ENCODE measurements at regions not wholly inside any gene's neighbourhood (a gene's known extent, or its start where the extent isn't known, plus 50 kb on each side); places are given as distances from the start of the nearest gene placed in this dataset.
"Not testable (repeated sequence)": the region's sequence is repeated elsewhere in the genome, so short reads cannot be mapped to it uniquely, and the experiment has no call there.

DNA sequence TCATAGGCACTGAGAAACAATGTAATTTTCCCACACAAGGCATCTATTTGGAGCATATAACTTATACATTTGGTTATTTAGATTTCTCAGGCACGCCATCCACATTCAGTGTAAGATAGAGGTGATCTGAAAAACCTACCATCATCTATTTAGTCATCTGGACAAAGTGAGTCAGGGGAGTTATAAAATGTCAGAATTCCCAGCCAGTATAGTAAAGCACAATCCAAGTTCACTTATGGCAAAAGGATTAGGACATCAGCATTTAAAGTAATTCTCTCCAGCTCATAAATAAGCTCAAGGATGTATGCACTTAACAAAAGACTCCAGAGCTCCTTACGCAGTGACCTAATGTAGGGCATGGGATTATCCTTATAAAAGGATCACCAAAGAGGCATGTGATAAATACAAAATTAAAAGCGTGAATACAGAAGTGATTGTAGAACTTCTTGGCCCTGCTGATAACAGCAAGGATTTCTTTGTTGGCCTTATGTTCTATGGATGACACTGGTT lies 65.3 kb upstream of the DCLK2 start:
- Histone ChIP-seq H3K9me3 (replicated peaks; ENCODE audit: control insufficient read depth, insufficient read depth, low read length) (no peaks in the 10 kb centered on the region), H3K27me3 (replicated peaks in 1 of 2; ENCODE audit: control insufficient read depth in 2 of 2, insufficient read depth in 2 of 2, low read length in 1 of 2) (peaks cover 0 to 2% of the 10 kb centered on the region in 2 experiments; a peak in 1 of 4 replicates), H3K36me3 (ENCODE audit: control insufficient read depth in 2 of 2, insufficient read depth in 2 of 2, low read length in 1 of 2) (no peaks in the 10 kb centered on the region), H3K27ac (ENCODE audit: control insufficient read depth, insufficient read depth) (no peak overlapping the region), H4K20me1 (ENCODE audit: control insufficient read depth, insufficient read depth) (no peaks in the 10 kb centered on the region), H3K4me2 (ENCODE audit: control insufficient read depth, insufficient read depth) (no peak overlapping the region), H3K9ac (ENCODE audit: control insufficient read depth, insufficient read depth, low read length) (no peak overlapping the region), H2AFZ (ENCODE audit: control insufficient read depth, low read depth, low read length) (no peak overlapping the region), H3K79me2 (ENCODE audit: control insufficient read depth, insufficient read depth, low read length) (no peaks in the 10 kb centered on the region), H3K4me1 (ENCODE audit: control insufficient read depth, insufficient read depth, low read length) (no peaks in the 10 kb centered on the region), H3K4me3 (no peak overlapping the region)
- DNase-seq (ENCODE audit: low read depth, low spot score), result no peak
- BruUV-seq (replicated peaks), result no TSS peak
- CTCF ChIA-PET, result interaction anchor here (0.8 to 5.8 kb wide), 3 partner anchors 30 to 855 kb away, joined by 3 to 38 read pairs (median 3); no protein-coding TSS in a partner anchor
- WGBS (ENCODE audit: insufficient coverage, insufficient replicate concordance, low lambda C conversion rate, missing lambda C conversion rate), result 27% methylated on average over 3 of the region's 3 CpGs
- FAIRE-seq, result no peak
- POLR2A ChIA-PET, result no interaction called here
- in situ Hi-C loops (cut with MboI) (no loop called here), intact Hi-C loops (cut with micrococcal nuclease; ENCODE audit: unreplicated experiment) (loop anchor here (5.0 kb wide), 1 partner anchor 229 kb away; no protein-coding TSS in a partner anchor)
- RAD21 ChIA-PET (ENCODE audit: unreplicated experiment), result no interaction called here
- TF ChIP-seq IKZF2 (IDR thresholded peaks at IDR 0.05) (no peak), YY1 (IDR thresholded peaks at IDR 0.05; ENCODE audit: low read depth, low read length) (no peak), NR2C1 (IDR thresholded peaks at IDR 0.05) (no peak), ELK1 (IDR thresholded peaks at IDR 0.05; ENCODE audit: low read depth, low read length) (no peak)
- SMC1A ChIA-PET (ENCODE audit: uncharacterized antibody, unreplicated experiment), result no interaction called here
- no peak for ATAC-seq

GRCh38 chr4:150015910-150016309 lies 62.3 kb upstream of the DCLK2 start:
- CTCF ChIA-PET; H3K4me2 ChIP-seq (ENCODE audit: control insufficient read depth, insufficient read depth): not testable (repeated sequence)

GRCh38 chr4:150016621-150017020 lies 61.6 kb upstream of the DCLK2 start:
- 55% methylated on average over 1 of the region's 1 CpG for WGBS (ENCODE audit: insufficient coverage, insufficient replicate concordance, low lambda C conversion rate, missing lambda C conversion rate)
- H4K20me1 ChIP-seq (ENCODE audit: control insufficient read depth, insufficient read depth); H2AFZ ChIP-seq (ENCODE audit: control insufficient read depth, low read depth, low read length); POLR2A ChIA-PET; SMC1A ChIA-PET (ENCODE audit: uncharacterized antibody, unreplicated experiment); FAIRE-seq; H3K9ac ChIP-seq (ENCODE audit: control insufficient read depth, insufficient read depth, low read length); H3K27ac ChIP-seq (ENCODE audit: control insufficient read depth, insufficient read depth); intact Hi-C loops (cut with micrococcal nuclease; ENCODE audit: unreplicated experiment); H3K4me3 ChIP-seq; BruUV-seq (replicated peaks); H3K36me3 ChIP-seq (ENCODE audit: control insufficient read depth in 2 of 2, insufficient read depth in 2 of 2, low read length in 1 of 2); H3K9me3 ChIP-seq (replicated peaks; ENCODE audit: control insufficient read depth, insufficient read depth, low read length); CTCF ChIA-PET; H3K27me3 ChIP-seq (replicated peaks in 1 of 2; ENCODE audit: control insufficient read depth in 2 of 2, insufficient read depth in 2 of 2, low read length in 1 of 2); RAD21 ChIA-PET (ENCODE audit: unreplicated experiment); ATAC-seq; H3K4me2 ChIP-seq (ENCODE audit: control insufficient read depth, insufficient read depth); DNase-seq (ENCODE audit: low read depth, low spot score); H3K79me2 ChIP-seq (ENCODE audit: control insufficient read depth, insufficient read depth, low read length); H3K4me1 ChIP-seq (ENCODE audit: control insufficient read depth, insufficient read depth, low read length): not testable (repeated sequence)
- in situ Hi-C loops (cut with MboI), result loop anchor here (5.0 kb wide), 1 partner anchor 201 kb away; no protein-coding TSS in a partner anchor

More at GRCh38 chr4:150015910-150016309, 62.3 kb upstream of the DCLK2 start:
- intact Hi-C loops (cut with micrococcal nuclease; ENCODE audit: unreplicated experiment); H3K9me3 ChIP-seq (replicated peaks; ENCODE audit: control insufficient read depth, insufficient read depth, low read length); BruUV-seq (replicated peaks); RAD21 ChIA-PET (ENCODE audit: unreplicated experiment); H3K4me1 ChIP-seq (ENCODE audit: control insufficient read depth, insufficient read depth, low read length); H2AFZ ChIP-seq (ENCODE audit: control insufficient read depth, low read depth, low read length); SMC1A ChIA-PET (ENCODE audit: uncharacterized antibody, unreplicated experiment); H3K27me3 ChIP-seq (replicated peaks in 1 of 2; ENCODE audit: control insufficient read depth in 2 of 2, insufficient read depth in 2 of 2, low read length in 1 of 2); H3K36me3 ChIP-seq (ENCODE audit: control insufficient read depth in 2 of 2, insufficient read depth in 2 of 2, low read length in 1 of 2); H3K4me3 ChIP-seq; ATAC-seq; H3K27ac ChIP-seq (ENCODE audit: control insufficient read depth, insufficient read depth); FAIRE-seq; H4K20me1 ChIP-seq (ENCODE audit: control insufficient read depth, insufficient read depth); H3K79me2 ChIP-seq (ENCODE audit: control insufficient read depth, insufficient read depth, low read length); POLR2A ChIA-PET; H3K9ac ChIP-seq (ENCODE audit: control insufficient read depth, insufficient read depth, low read length); DNase-seq (ENCODE audit: low read depth, low spot score): not testable (repeated sequence)
- in situ Hi-C loops (cut with MboI), result loop anchor here (5.0 kb wide), 1 partner anchor 201 kb away; no protein-coding TSS in a partner anchor

All from GM12878 (cell line).